22Rv1 (cell line): ENCODE measurements at regions not wholly inside any gene's neighbourhood (a gene's known extent, or its start where the extent isn't known, plus 50 kb on each side); places are given as distances from the start of the nearest gene placed in this dataset.

ENCODE experiments used
- ZFX ChIP-seq: fragments of 450-650 bp; IDR thresholded peaks from 2 replicates; pipeline ENCODE4 v1.6.1; 2017; ENCODE audit warnings: antibody characterized with exemption, borderline replicate concordance
- TF ChIP-seq, protein P1 (sequence below): fragments of 450-650 bp; IDR thresholded peaks from 2 replicates; pipeline ENCODE4 v1.5.1; 2017; ENCODE audit warnings: mild to moderate bottlenecking

DNA sequence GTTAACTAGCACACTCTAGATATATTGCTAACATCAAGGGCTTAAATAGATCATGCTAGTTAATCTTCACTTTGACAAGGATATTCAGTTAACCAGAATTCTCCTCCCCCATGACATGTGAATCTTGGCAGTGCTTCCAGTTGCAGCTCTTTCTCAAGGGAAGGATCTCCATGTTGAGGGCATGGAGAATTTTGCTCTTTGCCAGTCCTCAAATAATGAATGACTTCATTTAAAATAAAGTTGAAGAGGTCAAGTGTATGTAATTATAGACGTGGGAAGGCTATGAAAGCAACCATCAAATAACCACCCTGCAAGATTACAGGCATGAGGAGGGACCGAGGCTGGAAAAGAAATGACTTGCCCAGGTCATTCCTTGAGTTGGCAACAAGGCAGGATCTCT is 87.3 kb upstream of the CPEB2 start:
- TF ChIP-seq, protein P1, sequence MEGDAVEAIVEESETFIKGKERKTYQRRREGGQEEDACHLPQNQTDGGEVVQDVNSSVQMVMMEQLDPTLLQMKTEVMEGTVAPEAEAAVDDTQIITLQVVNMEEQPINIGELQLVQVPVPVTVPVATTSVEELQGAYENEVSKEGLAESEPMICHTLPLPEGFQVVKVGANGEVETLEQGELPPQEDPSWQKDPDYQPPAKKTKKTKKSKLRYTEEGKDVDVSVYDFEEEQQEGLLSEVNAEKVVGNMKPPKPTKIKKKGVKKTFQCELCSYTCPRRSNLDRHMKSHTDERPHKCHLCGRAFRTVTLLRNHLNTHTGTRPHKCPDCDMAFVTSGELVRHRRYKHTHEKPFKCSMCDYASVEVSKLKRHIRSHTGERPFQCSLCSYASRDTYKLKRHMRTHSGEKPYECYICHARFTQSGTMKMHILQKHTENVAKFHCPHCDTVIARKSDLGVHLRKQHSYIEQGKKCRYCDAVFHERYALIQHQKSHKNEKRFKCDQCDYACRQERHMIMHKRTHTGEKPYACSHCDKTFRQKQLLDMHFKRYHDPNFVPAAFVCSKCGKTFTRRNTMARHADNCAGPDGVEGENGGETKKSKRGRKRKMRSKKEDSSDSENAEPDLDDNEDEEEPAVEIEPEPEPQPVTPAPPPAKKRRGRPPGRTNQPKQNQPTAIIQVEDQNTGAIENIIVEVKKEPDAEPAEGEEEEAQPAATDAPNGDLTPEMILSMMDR: no peak
- no peak for TF ChIP-seq ZFX
